OCI-LY3 (cell line): ENCODE measurements at regions not wholly inside any gene's neighbourhood (a gene's known extent, or its start where the extent isn't known, plus 50 kb on each side); places are given as distances from the start of the nearest gene placed in this dataset.

ENCODE experiments used
- H2AFZ ChIP-seq: fragments of 200-600, 300-600 bp; shearing (Covaris generic); 2 replicates; pipeline ENCODE4 v1.6.0; 2014; ENCODE audit warnings: antibody characterized with exemption, low read depth, low read length
- H3K27ac ChIP-seq: fragments of 200-600, 300-600 bp; sonication (generic); 2 replicates; pipeline ENCODE4 v1.5.1; 2014; ENCODE audit warnings: mild to moderate bottlenecking, low read length, moderate library complexity, mixed read lengths
- H3K27me3 ChIP-seq: fragments of 200-600, 300-600 bp; sonication (generic); 2 replicates; pipeline ENCODE4 v1.6.1; 2014; ENCODE audit warnings: low read depth, low read length, mixed read lengths
- H3K36me3 ChIP-seq: fragments of 200-600, 300-600 bp; sonication (generic); replicated peaks from 2 replicates; pipeline ENCODE3; 2014; ENCODE audit warnings: low read depth, low read length, mixed read lengths
- H3K4me1 ChIP-seq: fragments of 300-600, 200-600 bp; sonication (generic); 2 replicates; pipeline ENCODE4 v1.6.1; 2014; ENCODE audit warnings: low read length, mixed read lengths
- H3K4me2 ChIP-seq: fragments of 200-600, 300-600 bp; sonication (generic); 2 replicates; pipeline ENCODE4 v1.6.1; 2014; ENCODE audit warnings: low read length, mixed read lengths
- H3K4me3 ChIP-seq: fragments of 300-600, 200-600 bp; sonication (generic); 2 replicates; pipeline ENCODE4 v1.5.1; 2014; ENCODE audit warnings: antibody characterized with exemption, mild to moderate bottlenecking, low read length, moderate library complexity
- H3K79me2 ChIP-seq: fragments of 300-600, 200-600 bp; shearing (Covaris generic); 2 replicates; pipeline ENCODE4 v1.6.1; 2014; ENCODE audit warnings: mild to moderate bottlenecking, low read length, mixed read lengths
- H3K9ac ChIP-seq: fragments of 300-600, 200-600 bp; shearing (Covaris generic); 2 replicates; pipeline ENCODE4 v1.6.0; 2014; ENCODE audit warnings: mild to moderate bottlenecking, low read length, moderate library complexity
- H3K9me3 ChIP-seq: fragments of 200-600, 300-600 bp; shearing (Covaris generic); 2 replicates; pipeline ENCODE4 v1.6.1; 2014; ENCODE audit warnings: low read length, mixed read lengths; ENCODE audit not compliant: insufficient read depth
- H4K20me1 ChIP-seq: fragments of 200-600, 300-600 bp; sonication (generic); 2 replicates; pipeline ENCODE4 v1.6.1; 2016; ENCODE audit warnings: low read length, mixed read lengths; ENCODE audit not compliant: insufficient read depth
- CTCF ChIP-seq: fragments of 200-600, 300-600 bp; sonication (generic); IDR thresholded peaks from 2 replicates; pipeline ENCODE4 v1.5.1; 2014; ENCODE audit warnings: antibody characterized with exemption, low read length, low read depth
- EZH2phosphoT487 ChIP-seq: fragments of 200-600 bp; shearing (Covaris generic); IDR thresholded peaks from 2 replicates; pipeline ENCODE4 v1.6.1; 2018; ENCODE audit warnings: antibody characterized with exemption, mixed run types, low read depth

GRCh38 chrX:7447801-7448499 is 300.0 kb upstream of the PUDP start:
- Histone ChIP-seq H3K4me2 (no peak overlapping the region), H4K20me1 (no peaks in the 10 kb centered on the region), H3K9me3 (no peaks in the 10 kb centered on the region), H3K27me3 (no peaks in the 10 kb centered on the region), H3K4me1 (no peaks in the 10 kb centered on the region), H3K4me3 (no peak overlapping the region), H3K36me3 (no peaks in the 10 kb centered on the region), H2AFZ (no peak overlapping the region), H3K9ac (no peak overlapping the region), H3K79me2 (no peaks in the 10 kb centered on the region), H3K27ac (no peak overlapping the region)
- TF ChIP-seq CTCF (no peak), EZH2phosphoT487 (no peak)

- Histone ChIP-seq H3K79me2 (no peaks in the 10 kb centered on the region), H3K27me3 (no peaks in the 10 kb centered on the region), H4K20me1 (no peaks in the 10 kb centered on the region), H3K4me3 (no peak overlapping the region), H3K36me3 (no peaks in the 10 kb centered on the region), H3K9ac (no peak overlapping the region), H3K4me1 (no peaks in the 10 kb centered on the region), H3K27ac (no peak overlapping the region), H3K9me3 (no peaks in the 10 kb centered on the region), H3K4me2 (no peak overlapping the region), H2AFZ (no peak overlapping the region)
- TF ChIP-seq EZH2phosphoT487 (no peak), CTCF (no peak)
Measured at GRCh38 chrX:7446815-7447214, 298.9 kb upstream of the PUDP start.

- Histone ChIP-seq H3K27ac (no peak overlapping the region), H3K4me1 (no peaks in the 10 kb centered on the region), H3K27me3 (no peaks in the 10 kb centered on the region), H3K4me3 (no peak overlapping the region), H3K36me3 (no peaks in the 10 kb centered on the region), H3K4me2 (no peak overlapping the region), H3K9ac (no peak overlapping the region), H3K79me2 (no peaks in the 10 kb centered on the region), H3K9me3 (no peaks in the 10 kb centered on the region), H2AFZ (no peak overlapping the region), H4K20me1 (no peaks in the 10 kb centered on the region)
- TF ChIP-seq EZH2phosphoT487, result no peak
- no peak for TF ChIP-seq CTCF
Measured at GRCh38 chrX:7444967-7445366, 297.0 kb upstream of the PUDP start.

GRCh38 chrX:7441586-7441985 is 293.6 kb upstream of the PUDP start:
- Histone ChIP-seq H3K9ac (no peak overlapping the region), H3K4me2 (no peak overlapping the region), H3K27ac (no peak overlapping the region), H3K9me3 (no peaks in the 10 kb centered on the region), H4K20me1 (no peaks in the 10 kb centered on the region), H3K36me3 (no peaks in the 10 kb centered on the region), H2AFZ (no peak overlapping the region), H3K79me2 (no peaks in the 10 kb centered on the region), H3K4me3 (no peak overlapping the region), H3K27me3 (no peaks in the 10 kb centered on the region), H3K4me1 (no peaks in the 10 kb centered on the region)
- TF ChIP-seq CTCF (no peak), EZH2phosphoT487 (no peak)
